NCI-H345 (cell line): ENCODE measurements at regions not wholly inside any gene's neighbourhood (a gene's known extent, or its start where the extent isn't known, plus 50 kb on each side); places are given as distances from the start of the nearest gene placed in this dataset.

Experiments
- DNase-seq: peaks from one replicate; lab custom pipeline; 2025; lab: John Stamatoyannopoulos, UW

- no peak for DNase-seq
Measured at GRCh38 chr3:84074767-84075166, 884.0 kb upstream of the CADM2 start.

GRCh38 chr3:84077479-84077878, 881.3 kb upstream of the CADM2 start:
- no peak for DNase-seq

- no peak for DNase-seq
Measured at GRCh38 chr3:84082726-84083125, 876.1 kb upstream of the CADM2 start.

- no peak for DNase-seq
Measured at GRCh38 chr3:84092907-84093306, 865.9 kb upstream of the CADM2 start.

GRCh38 chr3:84096188-84096587, 862.6 kb upstream of the CADM2 start:
- no peak for DNase-seq

- DNase-seq, result no peak
Measured at GRCh38 chr3:84100861-84101260, 857.9 kb upstream of the CADM2 start.

GRCh38 chr3:84108442-84108971, 850.3 kb upstream of the CADM2 start:
- DNase-seq, result no peak

GRCh38 chr3:84109911-84110310, 848.9 kb upstream of the CADM2 start:
- no peak for DNase-seq

GRCh38 chr3:84110787-84111186, 848.0 kb upstream of the CADM2 start:
- DNase-seq, result no peak

- no peak for DNase-seq
Measured at GRCh38 chr3:84125201-84125721, 833.5 kb upstream of the CADM2 start.

- no peak for DNase-seq
Measured at GRCh38 chr3:84125760-84126159, 833.0 kb upstream of the CADM2 start.

GRCh38 chr3:84126160-84126559, 832.6 kb upstream of the CADM2 start:
- no peak for DNase-seq

- DNase-seq, result no peak
Measured at GRCh38 chr3:84128024-84128423, 830.8 kb upstream of the CADM2 start.

GRCh38 chr3:84136425-84136824, 822.4 kb upstream of the CADM2 start:
- DNase-seq, result no peak

- DNase-seq, result no peak
Measured at GRCh38 chr3:84140631-84141030, 818.2 kb upstream of the CADM2 start.

- no peak for DNase-seq
Measured at GRCh38 chr3:84141571-84141970, 817.2 kb upstream of the CADM2 start.

GRCh38 chr3:84165328-84165727, 793.5 kb upstream of the CADM2 start:
- DNase-seq, result no peak

GRCh38 chr3:84175449-84175848, 783.3 kb upstream of the CADM2 start:
- no peak for DNase-seq

- DNase-seq, result no peak
Measured at GRCh38 chr3:84184937-84185336, 773.9 kb upstream of the CADM2 start.

GRCh38 chr3:84194029-84194428, 764.8 kb upstream of the CADM2 start:
- DNase-seq, result no peak

GRCh38 chr3:84209474-84209873, 749.3 kb upstream of the CADM2 start:
- DNase-seq, result no peak

GRCh38 chr3:84223512-84223911, 735.3 kb upstream of the CADM2 start:
- DNase-seq, result no peak

GRCh38 chr3:84224262-84224661, 734.5 kb upstream of the CADM2 start:
- no peak for DNase-seq

- no peak for DNase-seq
Measured at GRCh38 chr3:84236261-84236660, 722.5 kb upstream of the CADM2 start.

GRCh38 chr3:84245789-84246188, 713.0 kb upstream of the CADM2 start:
- no peak for DNase-seq
